Erythroblast (primary cell): ENCODE measurements at regions not wholly inside any gene's neighbourhood (a gene's known extent, or its start where the extent isn't known, plus 50 kb on each side); places are given as distances from the start of the nearest gene placed in this dataset.

ENCODE experiments used
- GATA1 ChIP-seq: IDR thresholded peaks from 2 replicates; pipeline ENCODE4 v1.6.1; 2011; ENCODE audit warnings: low read depth, mild to moderate bottlenecking, control low read depth, low read length, moderate library complexity
- POLR2A ChIP-seq: IDR thresholded peaks from 2 replicates; pipeline ENCODE4 v1.6.1; 2011; ENCODE audit warnings: mild to moderate bottlenecking, low read length

DNA sequence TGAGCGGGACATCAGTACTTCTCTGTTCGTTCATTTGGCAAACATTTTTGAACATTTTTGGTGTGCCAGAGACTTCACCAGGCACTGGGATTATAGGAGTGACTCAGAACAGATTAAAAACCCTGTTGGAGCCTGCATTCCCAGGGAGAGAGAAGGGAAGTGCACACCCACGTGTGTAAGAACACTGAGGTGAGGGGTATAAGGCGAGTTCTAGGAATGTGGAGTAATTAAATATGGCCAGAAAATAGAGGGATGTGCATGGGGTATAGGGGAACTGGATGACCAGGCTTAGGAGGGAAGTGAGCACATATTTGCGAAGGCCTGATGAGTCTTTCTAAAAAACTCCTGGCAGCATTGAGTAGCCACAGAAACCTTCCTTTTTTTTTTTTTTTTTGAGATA, 401.2 kb upstream of the C2CD4B start:
- TF ChIP-seq POLR2A (no peak), GATA1 (no peak)
